Keratinocyte (primary cell): ENCODE measurements at regions not wholly inside any gene's neighbourhood (a gene's known extent, or its start where the extent isn't known, plus 50 kb on each side); places are given as distances from the start of the nearest gene placed in this dataset.

Experiments used
- DNase-seq: peaks from one replicate; pipeline ENCODE4 v3.0.0-alpha.2; 2011; ENCODE audit warnings: low read depth, missing footprints, low spot score
- FAIRE-seq: peaks from 2 replicates; lab custom pipeline; 2011; peaks lifted over from hg19 to GRCh38; lab: Jason Lieb, UNC
- H2AFZ ChIP-seq: 2 replicates; pipeline ENCODE4 v1.6.0; 2012; ENCODE audit warnings: low read length, control low read depth, inconsistent platforms; ENCODE audit not compliant: control insufficient read depth
- H3K27ac ChIP-seq: 2 replicates; pipeline ENCODE4 v1.5.1; 2011; ENCODE audit warnings: low read length; ENCODE audit not compliant: control insufficient read depth, insufficient read depth
- H3K27me3 ChIP-seq: 3 replicates; pipeline ENCODE4 v1.6.0; 2011; ENCODE audit warnings: low read length; ENCODE audit not compliant: control insufficient read depth, insufficient read depth; ENCODE audit errors: extremely low read depth
- H3K36me3 ChIP-seq, 2 experiments: 2 replicates in 1 of 2; 3 replicates in 1 of 2; pipeline ENCODE4 v1.5.1; 2011; ENCODE audit warnings: low read length in 2 of 2, mild to moderate bottlenecking in 1 of 2; ENCODE audit not compliant: control insufficient read depth in 2 of 2, insufficient read depth in 2 of 2; ENCODE audit errors: extremely low read depth in 1 of 2
- H3K4me1 ChIP-seq: 3 replicates; pipeline ENCODE4 v1.5.1; 2011; ENCODE audit warnings: low read length; ENCODE audit not compliant: control insufficient read depth, insufficient read depth; ENCODE audit errors: extremely low read depth
- H3K4me2 ChIP-seq: 3 replicates; pipeline ENCODE4 v1.6.0; 2011; ENCODE audit warnings: low read depth, low read length; ENCODE audit not compliant: control insufficient read depth, insufficient read depth; ENCODE audit errors: extremely low read depth
- H3K4me3 ChIP-seq, 3 experiments: fragments of 200-600 bp in 1 of 3; sonication (generic) in 1 of 3; 2 replicates in 2 of 3; 3 replicates in 1 of 3; pipeline ENCODE4 v1.5.1; 2011 to 2016; ENCODE audit warnings: low read length in 3 of 3, mild to moderate bottlenecking in 3 of 3, control low read depth in 2 of 3, inconsistent platforms in 1 of 3, low read depth in 1 of 3, mixed read lengths in 1 of 3, mixed run types in 1 of 3, moderate library complexity in 1 of 3; ENCODE audit not compliant: control insufficient read depth in 2 of 3, insufficient read depth in 2 of 3; ENCODE audit errors: extremely low read depth in 1 of 3
- H3K79me2 ChIP-seq: 2 replicates; pipeline ENCODE4 v1.6.0; 2012; ENCODE audit warnings: low read length; ENCODE audit not compliant: control insufficient read depth, insufficient read depth
- H3K9ac ChIP-seq: 3 replicates; pipeline ENCODE4 v1.6.0; 2011; ENCODE audit warnings: low read length; ENCODE audit not compliant: control insufficient read depth, insufficient read depth; ENCODE audit errors: extremely low read depth
- H3K9me1 ChIP-seq: 3 replicates; pipeline ENCODE4 v1.6.0; 2011; ENCODE audit warnings: low read length; ENCODE audit not compliant: control insufficient read depth, insufficient read depth; ENCODE audit errors: extremely low read depth
- H3K9me3 ChIP-seq: 2 replicates; pipeline ENCODE4 v1.5.1; 2012; ENCODE audit warnings: low read depth, low read length; ENCODE audit not compliant: control insufficient read depth
- H4K20me1 ChIP-seq: 3 replicates; pipeline ENCODE4 v1.6.0; 2011; ENCODE audit warnings: low read length; ENCODE audit not compliant: control insufficient read depth, insufficient read depth; ENCODE audit errors: extremely low read depth
- CTCF ChIP-seq, 3 experiments: IDR thresholded peaks in 1 of 3; conservative IDR thresholded peaks in 1 of 3; optimal IDR thresholded peaks in 1 of 3; 2 replicates in 2 of 3; 3 replicates in 1 of 3; pipeline versions ENCODE3 to v1.5.1; 2011; ENCODE audit warnings: low read length in 3 of 3, mild to moderate bottlenecking in 3 of 3, moderate library complexity in 2 of 3, control low read depth in 1 of 3, inconsistent platforms in 1 of 3; ENCODE audit not compliant: insufficient read depth in 2 of 3; ENCODE audit errors: extremely low read depth in 1 of 3
- EZH2 ChIP-seq: IDR thresholded peaks from one replicate; pipeline ENCODE4 v1.6.1; 2012; ENCODE audit warnings: inconsistent platforms, mild to moderate bottlenecking, low read length, moderate library complexity
- dilution Hi-C: fragments of 300-500 bp; cut with MboI; formaldehyde crosslinking; loops from one replicate; pipeline ENCODE4 v1.7.0; 2020; ENCODE audit warnings: low sequenced_read_pairs; ENCODE audit not compliant: extremely low pct_ligation_motif_present

GRCh38 chr10:25766213-25766612 is 167.8 kb upstream of the MYO3A start:
- no peaks in the 10 kb centered on the region for H3K79me2 ChIP-seq
- FAIRE-seq: no peak
- no peak for TF ChIP-seq EZH2
- TF ChIP-seq CTCF (optimal IDR thresholded peaks at IDR 0.05 in 1 of 3, IDR thresholded peaks at IDR 0.05 in 1 of 3, conservative IDR thresholded peaks at IDR 0.05 in 1 of 3; ENCODE audit: extremely low read depth in 1 of 3, insufficient read depth in 2 of 3, low read length in 3 of 3): no peak
- no peak overlapping the region for H2AFZ ChIP-seq
- no peaks in the 10 kb centered on the region for H3K9me3 ChIP-seq
- H3K27ac ChIP-seq: no peak overlapping the region
- no peaks in the 10 kb centered on the region for H3K9me1 ChIP-seq
- no peak for DNase-seq
- no peak overlapping the region for H3K9ac ChIP-seq
- no peaks in the 10 kb centered on the region for H4K20me1 ChIP-seq
- no peaks in the 10 kb centered on the region for H3K27me3 ChIP-seq
- no peaks in the 10 kb centered on the region for H3K36me3 ChIP-seq
- H3K4me2 ChIP-seq: no peak overlapping the region
- H3K4me1 ChIP-seq: no peaks in the 10 kb centered on the region
- no peak overlapping the region for H3K4me3 ChIP-seq
- dilution Hi-C loops: no loop called here

GRCh38 chr10:25766687-25767221 is 167.3 kb upstream of the MYO3A start:
- H2AFZ ChIP-seq: no peak overlapping the region
- H3K4me1 ChIP-seq: no peaks in the 10 kb centered on the region
- no peaks in the 10 kb centered on the region for H3K9me3 ChIP-seq
- no peaks in the 10 kb centered on the region for H3K27me3 ChIP-seq
- dilution Hi-C loops: no loop called here
- no peak overlapping the region for H3K4me3 ChIP-seq
- no peaks in the 10 kb centered on the region for H3K36me3 ChIP-seq
- no peak overlapping the region for H3K4me2 ChIP-seq
- FAIRE-seq (no peak), DNase-seq (no peak)
- H4K20me1 ChIP-seq: no peaks in the 10 kb centered on the region
- no peaks in the 10 kb centered on the region for H3K79me2 ChIP-seq
- no peak overlapping the region for H3K9ac ChIP-seq
- no peaks in the 10 kb centered on the region for H3K9me1 ChIP-seq
- TF ChIP-seq EZH2: no peak
- no peak for TF ChIP-seq CTCF (optimal IDR thresholded peaks at IDR 0.05 in 1 of 3, IDR thresholded peaks at IDR 0.05 in 1 of 3, conservative IDR thresholded peaks at IDR 0.05 in 1 of 3; ENCODE audit: extremely low read depth in 1 of 3, insufficient read depth in 2 of 3, low read length in 3 of 3)
- no peak overlapping the region for H3K27ac ChIP-seq
